Transverse colon (tissue), 4 donors: ENCODE measurements at regions not wholly inside any gene's neighbourhood (a gene's known extent, or its start where the extent isn't known, plus 50 kb on each side); places are given as distances from the start of the nearest gene placed in this dataset.

Experiments used
- DNase-seq: peaks from one replicate; pipeline ENCODE4 v3.0.0-alpha.2; 2019
- H3K27ac ChIP-seq, 4 donors: fragments of 200-600 bp; sonication (generic); 2 replicates each; pipeline ENCODE4 v1.5.1; 2016 to 2018; ENCODE audit warnings: inconsistent platforms in 4 of 4
- H3K27me3 ChIP-seq: fragments of 200-600 bp; sonication (generic); 2 replicates; pipeline ENCODE4 v1.5.1; 2017; ENCODE audit warnings: inconsistent platforms
- H3K36me3 ChIP-seq, 4 donors: fragments of 200-600 bp; sonication (generic); 2 replicates each; pipeline ENCODE4 v1.5.1; 2017 to 2019; ENCODE audit warnings: inconsistent platforms in 4 of 4
- H3K4me1 ChIP-seq, 4 donors: fragments of 200-600 bp; sonication (generic); 2 replicates each; pipeline ENCODE4 v1.5.1; 2017 to 2020; ENCODE audit warnings: inconsistent platforms in 4 of 4
- H3K4me3 ChIP-seq, 4 donors: fragments of 200-600 bp; sonication (generic); 1 replicate in 1 of 4; 2 replicates in 3 of 4; pipeline versions ENCODE4 v1.5.1 to v1.6.1; 2017 to 2019; ENCODE audit warnings: inconsistent platforms in 4 of 4
- H3K9me3 ChIP-seq, 2 donors: fragments of 200-600 bp; sonication (generic); 2 replicates each; pipeline ENCODE4 v1.5.1; 2017 to 2019; ENCODE audit warnings: inconsistent platforms in 2 of 2
- CTCF ChIP-seq, 5 experiments: fragments of 200-600 bp in 3 of 5; fragments of 450-650 bp in 2 of 5; sonication (generic) in 3 of 5; IDR thresholded peaks; 1 replicate in 2 of 5; 2 replicates in 3 of 5; pipeline ENCODE4 v1.5.1; 2016 to 2017; ENCODE audit warnings: antibody characterized with exemption in 5 of 5, inconsistent platforms in 3 of 5, mild to moderate bottlenecking in 2 of 5, moderate library complexity in 1 of 5
- EP300 ChIP-seq: sonication (generic); formaldehyde crosslinking; IDR thresholded peaks from one replicate; pipeline ENCODE4 v1.6.1; 2017; ENCODE audit warnings: antibody characterized with exemption, low read depth
- POLR2A ChIP-seq: fragments of 450-650 bp; IDR thresholded peaks from one replicate; pipeline ENCODE4 v1.6.1; 2016; ENCODE audit warnings: antibody characterized with exemption, mild to moderate bottlenecking, moderate library complexity
- POLR2AphosphoS5 ChIP-seq, 3 donors: sonication (generic); formaldehyde crosslinking; IDR thresholded peaks; one replicate each; pipeline ENCODE4 v1.6.1; 2016; ENCODE audit warnings: antibody characterized with exemption in 3 of 3
- WGBS, 2 donors: methylation state at CpG; one replicate each; pipeline ENCODE4 v1.1.5; 2018; ENCODE audit warnings: low coverage in 1 of 2; 5-methylcytosine and 5-hydroxymethylcytosine counted together
- in situ Hi-C, 4 donors: fragments of 200-750 bp; cut with MboI; loops; one replicate each; pipeline versions ENCODE4 v1.15.0 to v1.15.1; 2017; ENCODE audit warnings: low sequenced_read_pairs in 3 of 4, low pct_ligation_motif_present in 1 of 4, low pct_unique_long_range_greater_than_20kb in 1 of 4
- intact Hi-C: fragments of 100-400 bp; cut with DNase I; formaldehyde crosslinking; loops from one replicate; pipeline ENCODE4 v1.15.1; 2023; ENCODE audit warnings: low total_unique reads

GRCh38 chr10:107317592-107317991, 153.1 kb upstream of the SORCS1 start:
- no peaks in the 10 kb centered on the region for H3K27me3 ChIP-seq
- no peaks in the 10 kb centered on the region for H3K36me3 ChIP-seq
- no peaks in the 10 kb centered on the region for H3K4me1 ChIP-seq
- TF ChIP-seq POLR2A (no peak), POLR2AphosphoS5 (IDR thresholded peaks at IDR 0.05) (no peak), EP300 (no peak), CTCF (IDR thresholded peaks at IDR 0.05) (no peak)
- WGBS, 2 donors = 61 to 89% methylated on average over 1 of the region's 1 CpG
- intact Hi-C loops (no loop called here), in situ Hi-C loops (no loop called here)
- no peak overlapping the region for H3K4me3 ChIP-seq
- no peaks in the 10 kb centered on the region for H3K9me3 ChIP-seq
- DNase-seq = no peak
- no peak overlapping the region for H3K27ac ChIP-seq

DNA sequence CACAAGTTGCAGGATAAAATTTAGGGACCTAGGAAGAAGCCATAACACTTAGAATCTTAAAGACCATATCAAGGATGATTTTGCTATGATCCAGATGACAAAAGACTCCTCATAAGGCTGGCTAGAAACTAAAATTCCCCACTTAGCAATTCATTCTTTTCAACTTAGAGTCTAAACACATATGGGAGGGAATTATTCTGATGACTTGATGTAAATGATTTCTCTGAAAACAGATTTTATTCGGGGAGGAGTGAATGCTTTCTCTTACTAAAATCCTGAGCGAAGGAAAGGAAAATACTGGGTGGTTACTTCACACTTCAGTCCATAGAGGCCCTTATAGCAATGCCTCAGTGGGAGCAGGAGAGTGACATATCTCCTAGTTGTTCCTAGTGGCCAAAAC, 138.7 kb upstream of the SORCS1 start:
- no peak overlapping the region for H3K4me3 ChIP-seq
- H3K27me3 ChIP-seq = no peaks in the 10 kb centered on the region
- in situ Hi-C loops (no loop called here), intact Hi-C loops (no loop called here)
- H3K27ac ChIP-seq = no peak overlapping the region
- no peak for TF ChIP-seq POLR2A
- TF ChIP-seq POLR2AphosphoS5 (IDR thresholded peaks at IDR 0.05) = no peak
- TF ChIP-seq CTCF (IDR thresholded peaks at IDR 0.05) = no peak
- no peak for TF ChIP-seq EP300
- no peaks in the 10 kb centered on the region for H3K4me1 ChIP-seq
- H3K36me3 ChIP-seq = no peaks in the 10 kb centered on the region
- WGBS, 2 donors = 60 to 64% methylated on average over 2 of the region's 2 CpGs
- no peak for DNase-seq
- H3K9me3 ChIP-seq = no peaks in the 10 kb centered on the region

GRCh38 chr10:107299606-107300005, 135.1 kb upstream of the SORCS1 start:
- TF ChIP-seq POLR2A (no peak), CTCF (IDR thresholded peaks at IDR 0.05) (no peak), POLR2AphosphoS5 (IDR thresholded peaks at IDR 0.05) (no peak), EP300 (no peak)
- H3K36me3 ChIP-seq = no peaks in the 10 kb centered on the region
- H3K27ac ChIP-seq = no peak overlapping the region
- H3K4me3 ChIP-seq = no peak overlapping the region
- no peaks in the 10 kb centered on the region for H3K27me3 ChIP-seq
- 74 to 86% methylated on average over 2 of the region's 2 CpGs for WGBS, 2 donors
- DNase-seq = no peak
- intact Hi-C loops (no loop called here), in situ Hi-C loops (no loop called here)
- no peaks in the 10 kb centered on the region for H3K4me1 ChIP-seq
- H3K9me3 ChIP-seq = no peaks in the 10 kb centered on the region

GRCh38 chr10:107284187-107284586, 119.7 kb upstream of the SORCS1 start:
- H3K9me3 ChIP-seq = no peaks in the 10 kb centered on the region
- H3K36me3 ChIP-seq = no peaks in the 10 kb centered on the region
- no peaks in the 10 kb centered on the region for H3K27me3 ChIP-seq
- H3K4me3 ChIP-seq = no peak overlapping the region
- H3K4me1 ChIP-seq = peaks cover 0 to 13% (median 8%) of the 10 kb centered on the region in 4 donors
- 87 to 88% methylated on average over 2 of the region's 2 CpGs for WGBS, 2 donors
- TF ChIP-seq POLR2AphosphoS5 (IDR thresholded peaks at IDR 0.05) (no peak), CTCF (IDR thresholded peaks at IDR 0.05) (no peak)
- intact Hi-C loops = no loop called here
- H3K27ac ChIP-seq = no peak overlapping the region
- in situ Hi-C loops = no loop called here
- DNase-seq = no peak
